A549 (cell line): ENCODE measurements at regions not wholly inside any gene's neighbourhood (a gene's known extent, or its start where the extent isn't known, plus 50 kb on each side); places are given as distances from the start of the nearest gene placed in this dataset.

ENCODE experiments used
- ATAC-seq, 2 experiments: fragments of 200-7000 bp in 1 of 2; fragments of >200 bp in 1 of 2; cut with Nextera tagmentation in 1 of 2; cut with Tn5 transposase in 1 of 2; 3 replicates each; pipeline versions ENCODE4 v1.8.0 to v1.9.1; 2018 to 2020; ENCODE audit warnings: mild to moderate bottlenecking in 1 of 2, moderate library complexity in 1 of 2
- CTCF ChIA-PET: fragments of 300-600 bp; sonication (Branson Sonifier 250); formaldehyde crosslinking; extraction: SDS; loops from one replicate; lab custom pipeline; 2021; ENCODE audit warnings: antibody characterized with exemption, inconsistent platforms; lab: Yijun Ruan, JAX
- POLR2A ChIA-PET: fragments of 350-600 bp; formaldehyde crosslinking; extraction: SDS; loops from one replicate; lab custom pipeline; 2021; ENCODE audit warnings: antibody characterized with exemption, inconsistent platforms; lab: Yijun Ruan, JAX
- DNase-seq, 2 experiments: peaks; one replicate each; pipeline versions ENCODE4 v3.0.0 to v3.0.0-alpha.2; 2011 to 2016; ENCODE audit warnings: low read depth in 1 of 2, low spot score in 1 of 2
- FAIRE-seq: peaks from 2 replicates; lab custom pipeline; 2011; peaks lifted over from hg19 to GRCh38; lab: Jason Lieb, UNC
- H3K27ac ChIP-seq, 2 experiments: fragments of >200 bp; sonication (Bioruptor Twin); formaldehyde crosslinking; 3 replicates each; pipeline ENCODE4 v1.5.1; 2016 to 2017
- H3K4me1 ChIP-seq: fragments of >200 bp; sonication (Bioruptor Twin); formaldehyde crosslinking; 3 replicates; pipeline ENCODE4 v1.6.1; 2016
- H3K4me2 ChIP-seq: fragments of >200 bp; sonication (Bioruptor Twin); formaldehyde crosslinking; 3 replicates; pipeline ENCODE4 v1.6.1; 2016
- H3K4me3 ChIP-seq: fragments of >200 bp; sonication (Bioruptor Twin); formaldehyde crosslinking; 3 replicates; pipeline ENCODE4 v1.5.1; 2016
- H3K9me3 ChIP-seq: fragments of >200 bp; sonication (Bioruptor Twin); formaldehyde crosslinking; 3 replicates; pipeline ENCODE4 v1.6.1; 2016
- ATOH8 ChIP-seq: fragments of 250-450 bp; sonication (Bioruptor Pico); IDR thresholded peaks from 2 replicates; pipeline ENCODE4 v1.5.0; 2020; ENCODE audit warnings: low read depth, mild to moderate bottlenecking, moderate library complexity
- CBX2 ChIP-seq: fragments of 200-600 bp; sonication (generic); IDR thresholded peaks from 2 replicates; pipeline ENCODE4 v1.6.1; 2016; ENCODE audit warnings: low read depth, mild to moderate bottlenecking, borderline replicate concordance
- CHD4 ChIP-seq: fragments of 200-600 bp; sonication (generic); IDR thresholded peaks from 2 replicates; pipeline ENCODE4 v1.6.1; 2016; ENCODE audit warnings: antibody characterized with exemption, mild to moderate bottlenecking, borderline replicate concordance
- EHF ChIP-seq: fragments of 250-450 bp; sonication (Bioruptor Pico); IDR thresholded peaks from 2 replicates; pipeline ENCODE4 v1.5.0; 2020; ENCODE audit warnings: mild to moderate bottlenecking
- ELK1 ChIP-seq: fragments of 150-350 bp; IDR thresholded peaks from 2 replicates; pipeline ENCODE4 v1.6.1; 2014; ENCODE audit warnings: low read depth, mild to moderate bottlenecking, low read length
- EP300 ChIP-seq, 2 experiments: fragments of >200 bp; sonication (Bioruptor Twin); formaldehyde crosslinking; IDR thresholded peaks; 2 replicates in 1 of 2; 3 replicates in 1 of 2; pipeline ENCODE4 v1.6.1; 2016 to 2017
- FOSL2 ChIP-seq, 2 experiments: fragments of 450-650 bp in 1 of 2; fragments of >200 bp in 1 of 2; sonication (Bioruptor Twin) in 1 of 2; formaldehyde crosslinking; IDR thresholded peaks; 2 replicates each; pipeline versions ENCODE4 v1.5.0 to v1.6.1; 2016 to 2020; ENCODE audit warnings: mild to moderate bottlenecking in 1 of 2, moderate library complexity in 1 of 2
- GATA3 ChIP-seq: IDR thresholded peaks from 2 replicates; pipeline ENCODE4 v1.6.1; 2012; ENCODE audit warnings: borderline replicate concordance
- HDAC2 ChIP-seq: fragments of 200-600 bp; sonication (generic); IDR thresholded peaks from 2 replicates; pipeline ENCODE4 v1.6.1; 2016
- HOXA7 ChIP-seq: fragments of 250-450 bp; sonication (Bioruptor Pico); IDR thresholded peaks from 2 replicates; pipeline ENCODE4 v1.5.0; 2020; ENCODE audit warnings: mild to moderate bottlenecking, moderate library complexity
- MAFK ChIP-seq: fragments of 450-650 bp; IDR thresholded peaks from 2 replicates; pipeline ENCODE4 v1.6.1; 2014; ENCODE audit not compliant: partially characterized antibody
- NFE2L2 ChIP-seq: fragments of 150-350 bp; conservative IDR thresholded peaks from 2 replicates; pipeline ENCODE4 v1.6.1; 2014; ENCODE audit warnings: low read length
- NR3C1 ChIP-seq: fragments of >200 bp; sonication (Bioruptor Twin); formaldehyde crosslinking; IDR thresholded peaks from 3 replicates; pipeline ENCODE4 v1.6.1; 2017
- PBX3 ChIP-seq: IDR thresholded peaks from 2 replicates; pipeline ENCODE4 v1.6.1; 2012
- POLR2AphosphoS2 ChIP-seq: conservative IDR thresholded peaks from 2 replicates; pipeline ENCODE4 v1.6.1; 2012; ENCODE audit warnings: low read length, improper control_type of control experiment, inconsistent platforms
- RAD21 ChIP-seq, 2 experiments: fragments of >200 bp in 1 of 2; sonication (Bioruptor Twin) in 1 of 2; formaldehyde crosslinking in 1 of 2; IDR thresholded peaks in 1 of 2; conservative IDR thresholded peaks in 1 of 2; 2 replicates in 1 of 2; 3 replicates in 1 of 2; pipeline ENCODE4 v1.6.1; 2012 to 2018; ENCODE audit warnings: inconsistent platforms in 1 of 2
- RFX5 ChIP-seq: fragments of 450-650 bp; IDR thresholded peaks from 2 replicates; pipeline ENCODE4 v1.7.1; 2014; ENCODE audit warnings: antibody characterized with exemption, mild to moderate bottlenecking, moderate library complexity
- RNF2 ChIP-seq: fragments of 200-600 bp; sonication (generic); IDR thresholded peaks from 2 replicates; pipeline ENCODE4 v1.6.1; 2016; ENCODE audit warnings: low read depth, mild to moderate bottlenecking, antibody characterized with exemption, moderate library complexity, borderline replicate concordance
- SMC3 ChIP-seq: fragments of >200 bp; sonication (Bioruptor Twin); formaldehyde crosslinking; IDR thresholded peaks from 3 replicates; pipeline ENCODE4 v1.6.1; 2018; ENCODE audit warnings: inconsistent platforms
- SREBF2 ChIP-seq: fragments of 450-650 bp; IDR thresholded peaks from 2 replicates; pipeline ENCODE4 v1.6.1; 2014; ENCODE audit warnings: mild to moderate bottlenecking, moderate library complexity
- TFCP2L1 ChIP-seq: fragments of 250-450 bp; sonication (Bioruptor Pico); IDR thresholded peaks from 2 replicates; pipeline ENCODE4 v1.5.0; 2021; ENCODE audit warnings: mild to moderate bottlenecking
- ZFP36 ChIP-seq: fragments of 450-650 bp; IDR thresholded peaks from 2 replicates; pipeline ENCODE4 v1.6.1; 2014; ENCODE audit warnings: borderline replicate concordance; ENCODE audit not compliant: partially characterized antibody
- ZNF302 ChIP-seq: fragments of 250-450 bp; sonication (Bioruptor Pico); IDR thresholded peaks from 2 replicates; pipeline ENCODE4 v1.9.0; 2021; ENCODE audit warnings: inconsistent platforms, mild to moderate bottlenecking, moderate library complexity
- ZSCAN20 ChIP-seq: fragments of 250-450 bp; sonication (Bioruptor Pico); IDR thresholded peaks from 2 replicates; pipeline ENCODE4 v1.8.0; 2022; ENCODE audit warnings: mild to moderate bottlenecking, moderate library complexity
- WGBS: methylation state at CpG from one replicate; pipeline ENCODE4 v1.1.6; 2017; ENCODE audit errors: missing lambda C conversion rate; 5-methylcytosine and 5-hydroxymethylcytosine counted together
- TF ChIP-seq, protein P1 (sequence below): fragments of 250-450 bp; sonication (Bioruptor Pico); IDR thresholded peaks from 2 replicates; pipeline ENCODE4 v1.5.0; 2021; ENCODE audit warnings: mild to moderate bottlenecking, moderate library complexity, borderline replicate concordance
- TF ChIP-seq, protein P2 (sequence below): fragments of >200 bp; sonication (Bioruptor Twin); formaldehyde crosslinking; IDR thresholded peaks from 3 replicates; pipeline ENCODE4 v1.6.1; 2016
- TF ChIP-seq, protein P3 (sequence below): fragments of 450-650 bp; IDR thresholded peaks from 2 replicates; pipeline ENCODE4 v1.6.1; 2014; ENCODE audit warnings: antibody characterized with exemption
- TF ChIP-seq, protein P4 (sequence below): IDR thresholded peaks from 2 replicates; pipeline ENCODE4 v1.6.1; 2012; ENCODE audit warnings: low read depth, borderline replicate concordance

DNA sequence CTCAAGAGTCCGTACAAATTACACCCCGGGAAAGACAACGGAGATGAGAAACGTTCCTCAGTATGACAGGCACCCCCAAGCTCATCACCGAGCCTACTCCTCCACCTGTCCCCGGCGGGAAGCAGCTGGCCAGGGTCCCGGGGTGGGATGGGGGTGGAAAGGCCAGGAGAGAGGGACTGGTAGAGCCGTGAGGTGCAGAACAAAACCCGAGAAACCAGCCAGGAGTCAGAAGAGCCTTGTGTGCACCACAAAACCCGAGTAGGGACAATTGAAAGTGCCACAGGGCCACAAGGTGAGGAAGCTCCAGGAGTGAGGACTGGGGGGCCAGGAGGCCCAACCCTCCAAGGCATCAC, 75.5 kb upstream of the SALL3 start:
- FAIRE-seq = no peak

GRCh38 chr18:78905334-78905733, 74.3 kb upstream of the SALL3 start:
- FAIRE-seq (no peak), DNase-seq (no peak), ATAC-seq (no peak)
- POLR2A ChIA-PET = no interaction called here
- no peak overlapping the region for H3K4me2 ChIP-seq
- CTCF ChIA-PET = no interaction called here
- no peaks in the 10 kb centered on the region for H3K9me3 ChIP-seq
- TF ChIP-seq NFE2L2 = no peak
- no peak for TF ChIP-seq HOXA7 (CRISPR knock-in tag)
- no peak for TF ChIP-seq POLR2AphosphoS2
- TF ChIP-seq GATA3 = no peak
- no peak for TF ChIP-seq CBX2
- TF ChIP-seq ATOH8 (CRISPR knock-in tag) = no peak
- no peak for TF ChIP-seq RNF2
- no peak for TF ChIP-seq NR3C1
- TF ChIP-seq ELK1 = no peak
- TF ChIP-seq ZFP36 = no peak
- no peak for TF ChIP-seq SMC3
- TF ChIP-seq, protein P1, sequence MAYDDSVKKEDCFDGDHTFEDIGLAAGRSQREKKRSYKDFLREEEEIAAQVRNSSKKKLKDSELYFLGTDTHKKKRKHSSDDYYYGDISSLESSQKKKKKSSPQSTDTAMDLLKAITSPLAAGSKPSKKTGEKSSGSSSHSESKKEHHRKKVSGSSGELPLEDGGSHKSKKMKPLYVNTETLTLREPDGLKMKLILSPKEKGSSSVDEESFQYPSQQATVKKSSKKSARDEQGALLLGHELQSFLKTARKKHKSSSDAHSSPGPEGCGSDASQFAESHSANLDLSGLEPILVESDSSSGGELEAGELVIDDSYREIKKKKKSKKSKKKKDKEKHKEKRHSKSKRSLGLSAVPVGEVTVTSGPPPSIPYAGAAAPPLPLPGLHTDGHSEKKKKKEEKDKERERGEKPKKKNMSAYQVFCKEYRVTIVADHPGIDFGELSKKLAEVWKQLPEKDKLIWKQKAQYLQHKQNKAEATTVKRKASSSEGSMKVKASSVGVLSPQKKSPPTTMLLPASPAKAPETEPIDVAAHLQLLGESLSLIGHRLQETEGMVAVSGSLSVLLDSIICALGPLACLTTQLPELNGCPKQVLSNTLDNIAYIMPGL (CRISPR knock-in tag) = no peak
- TF ChIP-seq MAFK = no peak
- TF ChIP-seq HDAC2 = no peak
- TF ChIP-seq FOSL2 (IDR thresholded peaks at IDR 0.05) = no peak
- TF ChIP-seq FOSL2 (CRISPR knock-in tag; IDR thresholded peaks at IDR 0.05) = no peak
- no peak for TF ChIP-seq EHF (CRISPR knock-in tag)
- no peak for TF ChIP-seq RFX5
- TF ChIP-seq SREBF2 = no peak
- no peaks in the 10 kb centered on the region for H3K4me1 ChIP-seq
- 28% methylated on average over 9 of the region's 9 CpGs for WGBS
- H3K27ac ChIP-seq = no peak overlapping the region
- no peak overlapping the region for H3K4me3 ChIP-seq

More for the DNA sequence above, 75.5 kb upstream of the SALL3 start:
- ChIA-PET CTCF (no interaction called here), POLR2A (no interaction called here)
- TF ChIP-seq ZSCAN20 = no peak
- no peak for TF ChIP-seq EP300 (IDR thresholded peaks at IDR 0.05)
- no peak for TF ChIP-seq PBX3
- no peak for TF ChIP-seq SREBF2
- TF ChIP-seq EHF (CRISPR knock-in tag) = no peak
- no peak for TF ChIP-seq HDAC2
- TF ChIP-seq ZNF302 (CRISPR knock-in tag) = no peak
- TF ChIP-seq HOXA7 (CRISPR knock-in tag) = no peak
- no peak for TF ChIP-seq CHD4
- TF ChIP-seq, protein P2, sequence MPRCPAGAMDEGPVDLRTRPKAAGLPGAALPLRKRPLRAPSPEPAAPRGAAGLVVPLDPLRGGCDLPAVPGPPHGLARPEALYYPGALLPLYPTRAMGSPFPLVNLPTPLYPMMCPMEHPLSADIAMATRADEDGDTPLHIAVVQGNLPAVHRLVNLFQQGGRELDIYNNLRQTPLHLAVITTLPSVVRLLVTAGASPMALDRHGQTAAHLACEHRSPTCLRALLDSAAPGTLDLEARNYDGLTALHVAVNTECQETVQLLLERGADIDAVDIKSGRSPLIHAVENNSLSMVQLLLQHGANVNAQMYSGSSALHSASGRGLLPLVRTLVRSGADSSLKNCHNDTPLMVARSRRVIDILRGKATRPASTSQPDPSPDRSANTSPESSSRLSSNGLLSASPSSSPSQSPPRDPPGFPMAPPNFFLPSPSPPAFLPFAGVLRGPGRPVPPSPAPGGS = no peak
- no peak for TF ChIP-seq RAD21 (conservative IDR thresholded peaks at IDR 0.05 in 1 of 2, IDR thresholded peaks at IDR 0.05 in 1 of 2)
- TF ChIP-seq, protein P3, sequence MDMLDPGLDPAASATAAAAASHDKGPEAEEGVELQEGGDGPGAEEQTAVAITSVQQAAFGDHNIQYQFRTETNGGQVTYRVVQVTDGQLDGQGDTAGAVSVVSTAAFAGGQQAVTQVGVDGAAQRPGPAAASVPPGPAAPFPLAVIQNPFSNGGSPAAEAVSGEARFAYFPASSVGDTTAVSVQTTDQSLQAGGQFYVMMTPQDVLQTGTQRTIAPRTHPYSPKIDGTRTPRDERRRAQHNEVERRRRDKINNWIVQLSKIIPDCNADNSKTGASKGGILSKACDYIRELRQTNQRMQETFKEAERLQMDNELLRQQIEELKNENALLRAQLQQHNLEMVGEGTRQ = no peak
- no peak for TF ChIP-seq TFCP2L1 (CRISPR knock-in tag)
- TF ChIP-seq, protein P4, sequence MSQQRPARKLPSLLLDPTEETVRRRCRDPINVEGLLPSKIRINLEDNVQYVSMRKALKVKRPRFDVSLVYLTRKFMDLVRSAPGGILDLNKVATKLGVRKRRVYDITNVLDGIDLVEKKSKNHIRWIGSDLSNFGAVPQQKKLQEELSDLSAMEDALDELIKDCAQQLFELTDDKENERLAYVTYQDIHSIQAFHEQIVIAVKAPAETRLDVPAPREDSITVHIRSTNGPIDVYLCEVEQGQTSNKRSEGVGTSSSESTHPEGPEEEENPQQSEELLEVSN = no peak
- Histone ChIP-seq H3K27ac (no peak overlapping the region), H3K4me1 (no peaks in the 10 kb centered on the region), H3K4me2 (no peak overlapping the region), H3K9me3 (no peaks in the 10 kb centered on the region), H3K4me3 (no peak overlapping the region)
- ATAC-seq = no peak
- DNase-seq = no peak
- 5% methylated on average over 11 of the region's 11 CpGs for WGBS
